SIG-M5 treated with dmso at 0.1 percent for 504 hours (cell line): ENCODE measurements at regions not wholly inside any gene's neighbourhood (a gene's known extent, or its start where the extent isn't known, plus 50 kb on each side); places are given as distances from the start of the nearest gene placed in this dataset.

Source experiments
- DNase-seq: peaks from one replicate; lab custom pipeline; 2025; ENCODE audit not compliant: unreplicated experiment; lab: John Stamatoyannopoulos, UW

DNA sequence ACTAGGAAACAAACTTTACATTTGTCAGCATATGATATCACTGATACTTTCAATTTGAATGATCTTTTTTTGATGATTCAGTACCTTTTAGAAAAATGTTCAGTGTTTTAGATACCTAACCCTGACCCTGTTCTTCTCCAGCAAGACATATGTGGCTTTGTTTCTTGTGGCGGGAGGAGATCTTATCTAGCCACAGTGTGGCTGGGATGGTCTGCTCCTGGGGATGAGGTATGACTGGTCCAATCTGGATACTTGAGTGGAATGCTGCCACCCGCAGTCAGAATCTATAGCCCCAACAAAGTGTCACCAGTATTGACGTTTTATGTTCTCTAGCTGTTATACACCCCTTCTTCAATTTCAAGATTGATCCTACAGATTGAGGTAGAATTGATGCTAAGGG, 439.0 kb upstream of the GOLIM4 start:
- no peak for DNase-seq

GRCh38 chr3:168533600-168533999, 437.9 kb upstream of the GOLIM4 start:
- no peak for DNase-seq

- no peak for DNase-seq
Observed at GRCh38 chr3:168532135-168532534, 436.4 kb upstream of the GOLIM4 start.

DNA sequence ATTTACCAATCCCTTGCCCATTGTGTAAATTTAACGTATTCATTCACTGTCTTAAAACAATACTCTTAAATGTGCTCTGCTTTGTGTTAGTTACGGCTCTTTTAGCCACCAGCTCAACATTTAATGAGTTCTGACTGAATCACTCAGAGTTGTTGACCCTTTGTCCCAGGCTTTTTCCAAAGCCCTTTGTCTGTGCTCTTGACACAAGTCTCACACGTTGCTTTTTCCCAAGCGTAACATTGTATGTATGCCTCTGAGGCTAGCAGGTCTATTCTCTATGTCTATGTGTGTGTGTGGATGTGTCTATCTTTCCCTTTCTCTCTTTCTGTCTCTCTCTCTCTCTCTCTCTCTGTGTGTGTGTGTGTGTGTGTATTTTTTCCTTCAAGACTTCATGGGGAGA, 435.4 kb upstream of the GOLIM4 start:
- no peak for DNase-seq

- no peak for DNase-seq
Observed at GRCh38 chr3:168524129-168524528, 428.4 kb upstream of the GOLIM4 start.

- no peak for DNase-seq
Observed at GRCh38 chr3:168517249-168518071, 421.7 kb upstream of the GOLIM4 start.

DNA sequence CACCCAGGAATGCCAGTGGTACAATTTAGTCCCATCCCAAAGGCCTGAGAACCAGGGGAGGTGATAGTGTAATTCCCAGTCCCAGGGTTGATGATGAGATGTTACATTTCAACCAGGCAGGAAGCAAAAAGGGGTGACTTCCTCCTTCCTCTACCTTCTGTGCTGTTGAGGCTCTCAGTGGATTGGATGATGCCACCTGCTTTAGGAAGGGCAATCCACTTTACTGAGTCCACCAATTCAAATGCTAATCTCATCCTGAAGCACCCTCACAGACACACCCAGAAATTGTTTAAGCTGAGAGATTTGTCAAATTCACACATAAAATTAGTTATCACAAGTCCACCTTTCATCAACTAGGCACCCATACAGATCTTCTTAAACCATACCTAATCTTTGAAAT, 418.5 kb upstream of the GOLIM4 start:
- no peak for DNase-seq

- no peak for DNase-seq
Observed at GRCh38 chr3:168512802-168513201, 417.1 kb upstream of the GOLIM4 start.

GRCh38 chr3:168511428-168512014, 415.8 kb upstream of the GOLIM4 start:
- peak; percentile 6 for DNase-seq

DNA sequence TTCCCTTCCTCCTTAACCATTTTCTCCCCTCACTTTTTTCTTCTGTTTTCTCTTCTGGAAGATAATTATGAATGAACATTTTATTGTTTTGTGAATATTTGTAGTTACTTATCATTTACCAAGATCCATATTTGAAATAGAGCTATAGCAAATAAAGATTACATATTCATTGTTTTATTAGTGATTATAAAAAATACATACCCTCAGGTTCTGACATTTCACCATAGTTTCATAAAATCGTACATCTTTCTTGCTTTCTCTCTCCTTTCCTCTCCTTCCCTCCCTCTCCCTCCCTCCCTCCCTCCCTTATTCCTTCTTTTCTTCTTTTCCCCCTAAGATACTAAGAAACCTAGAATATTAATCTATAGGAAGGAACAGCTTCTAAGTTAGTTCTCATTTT, 410.9 kb upstream of the GOLIM4 start:
- DNase-seq = no peak

DNA sequence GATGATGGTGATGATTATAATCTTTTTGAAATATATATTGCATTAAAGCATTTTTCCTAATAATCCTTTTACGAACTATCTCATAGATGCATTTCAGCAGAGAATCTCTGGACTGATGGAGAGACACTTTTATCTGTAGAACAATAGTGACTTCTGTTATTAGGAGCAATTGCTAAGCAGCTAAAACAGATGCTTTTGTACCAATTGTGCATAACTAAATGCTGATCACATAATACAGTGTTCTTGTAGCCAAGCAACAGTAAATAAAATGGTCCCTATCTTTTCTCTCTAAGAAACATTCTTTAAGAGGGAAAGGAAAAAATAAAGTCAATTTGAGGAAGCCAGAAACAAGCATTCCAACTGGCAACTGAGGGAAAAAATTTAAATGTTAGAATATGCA, 405.8 kb upstream of the GOLIM4 start:
- no peak for DNase-seq

DNA sequence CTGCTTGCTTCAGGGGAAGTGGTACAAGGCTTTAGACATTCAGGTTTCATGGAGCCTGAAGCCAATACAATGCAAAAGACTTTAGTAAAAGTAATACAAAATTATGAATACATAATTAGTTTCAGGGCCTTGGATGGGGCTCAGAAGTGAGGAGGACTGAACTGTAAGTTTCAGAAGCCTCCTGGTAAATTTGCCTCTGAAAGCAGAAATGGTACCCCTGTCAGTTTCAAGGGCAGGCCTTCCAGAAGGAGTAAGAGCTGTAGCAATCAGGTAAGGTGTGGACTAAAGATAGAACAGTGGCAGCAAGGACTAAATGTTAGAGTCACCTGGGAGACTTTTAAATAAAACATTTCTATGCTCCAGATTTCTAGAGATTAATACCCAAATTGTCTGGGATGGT, 402.5 kb upstream of the GOLIM4 start:
- DNase-seq = no peak

GRCh38 chr3:168497741-168498140, 402.0 kb upstream of the GOLIM4 start:
- DNase-seq = no peak

DNA sequence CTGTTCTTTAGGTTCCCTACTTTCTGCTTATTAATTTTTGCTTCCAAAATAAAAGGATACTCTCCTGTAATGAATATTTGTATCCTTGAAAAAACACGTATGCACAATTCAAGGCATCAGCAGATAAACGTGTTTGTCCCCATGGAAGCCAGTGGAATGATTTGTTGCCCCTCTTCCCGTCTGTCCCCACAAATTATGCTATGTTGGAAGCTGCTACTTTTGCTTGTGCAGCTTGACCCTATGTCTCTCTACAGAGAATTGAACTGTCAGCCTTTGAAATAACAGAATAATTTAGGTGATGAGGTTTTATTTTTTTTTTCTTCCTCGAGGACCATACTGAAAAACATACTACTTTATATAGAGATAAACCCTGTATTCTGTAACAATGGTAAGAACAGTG, 401.5 kb upstream of the GOLIM4 start:
- no peak for DNase-seq

- DNase-seq = no peak
Observed at GRCh38 chr3:168495932-168496331, 400.2 kb upstream of the GOLIM4 start.

DNA sequence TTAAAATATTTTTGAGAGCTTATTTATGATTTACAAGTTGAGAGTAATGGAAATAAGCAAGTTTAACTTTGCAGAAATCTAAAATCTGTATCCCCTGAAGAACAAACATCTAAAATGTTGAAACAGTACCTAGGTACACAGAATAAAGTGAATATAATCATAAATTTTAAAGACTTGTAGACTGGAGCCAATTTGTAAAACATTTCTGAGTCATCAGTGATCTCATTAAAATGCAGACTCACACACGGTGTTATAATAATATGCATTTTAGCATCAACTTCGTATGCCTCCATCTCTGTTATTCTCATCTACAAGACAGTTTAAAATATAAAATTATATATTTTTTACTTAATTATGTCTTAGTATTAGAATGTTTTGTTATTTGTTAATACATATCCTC, 399.5 kb upstream of the GOLIM4 start:
- DNase-seq = no peak

- no peak for DNase-seq
Observed at GRCh38 chr3:168493412-168494205, 397.9 kb upstream of the GOLIM4 start.

- DNase-seq = no peak
Observed at GRCh38 chr3:168490981-168491380, 395.3 kb upstream of the GOLIM4 start.

GRCh38 chr3:168489301-168489700, 393.6 kb upstream of the GOLIM4 start:
- DNase-seq = no peak

DNA sequence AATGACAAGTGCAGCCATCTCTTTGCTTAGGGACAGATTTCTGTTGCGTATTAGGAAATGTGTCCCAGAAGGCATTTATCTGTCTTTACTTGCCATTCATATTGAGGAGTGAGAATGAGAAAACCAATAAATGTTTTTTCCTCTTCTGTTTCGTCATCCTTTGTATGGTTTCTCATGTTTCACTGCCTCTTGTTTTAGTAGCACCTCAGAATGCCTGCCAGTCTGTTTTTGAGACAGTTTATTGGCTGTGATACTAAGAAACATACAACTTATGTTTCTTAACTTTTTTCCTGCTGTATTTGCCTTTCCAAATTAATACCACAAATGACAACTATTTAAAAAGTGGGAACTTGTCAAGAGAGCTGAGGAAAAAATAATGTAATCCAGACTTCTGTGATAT, 390.2 kb upstream of the GOLIM4 start:
- no peak for DNase-seq

DNA sequence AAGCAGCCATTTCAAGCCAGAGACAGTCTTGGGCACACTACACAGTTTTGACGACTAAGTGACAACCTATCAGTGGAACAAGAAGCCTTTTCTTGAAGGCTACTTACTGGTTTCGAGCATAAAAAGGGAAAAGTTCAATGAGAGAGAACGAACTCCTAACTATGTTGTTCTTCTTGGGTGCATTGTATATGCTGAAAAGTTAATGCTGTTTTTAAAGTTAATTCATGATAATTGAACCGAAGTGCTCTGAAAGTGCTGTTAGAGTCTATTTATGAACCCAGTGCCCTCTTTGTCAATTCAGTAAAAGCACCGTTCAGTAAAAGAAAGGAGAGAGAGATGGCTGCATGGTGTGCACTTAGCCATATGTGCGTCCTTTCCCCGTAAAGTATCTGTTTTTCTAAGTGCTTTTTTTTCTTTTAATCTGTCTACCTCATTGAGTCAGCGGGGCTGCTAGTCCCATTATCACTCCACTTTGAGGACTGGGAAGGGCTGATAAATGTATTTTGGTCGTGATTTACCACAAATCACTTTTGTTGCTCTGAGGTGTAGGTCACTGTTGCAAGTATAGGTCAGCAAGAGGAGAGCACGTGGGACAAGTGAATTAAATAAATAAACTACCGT, 380.7 kb upstream of the GOLIM4 start:
- DNase-seq = no peak

GRCh38 chr3:168475704-168476103, 380.0 kb upstream of the GOLIM4 start:
- DNase-seq = no peak
